NB4 (cell line): ENCODE measurements at regions not wholly inside any gene's neighbourhood (a gene's known extent, or its start where the extent isn't known, plus 50 kb on each side); places are given as distances from the start of the nearest gene placed in this dataset.

ENCODE experiments used
- DNase-seq: peaks from one replicate; pipeline ENCODE4 v3.0.0; 2010; ENCODE audit warnings: low read depth
- H3K4me3 ChIP-seq: one replicate; pipeline ENCODE4 v1.5.1; 2011; ENCODE audit warnings: mild to moderate bottlenecking, low read depth, low read length, moderate library complexity
- CTCF ChIP-seq: IDR thresholded peaks from one replicate; pipeline ENCODE4 v1.5.1; 2012; ENCODE audit warnings: low read depth, low read length
- MAX ChIP-seq: IDR thresholded peaks from 2 replicates; pipeline ENCODE4 v1.6.1; 2011; ENCODE audit warnings: low read depth, low read length
- MYC ChIP-seq: IDR thresholded peaks from 2 replicates; pipeline ENCODE4 v1.6.1; 2011; ENCODE audit warnings: low read depth, low read length
- POLR2A ChIP-seq: IDR thresholded peaks from 2 replicates; pipeline ENCODE4 v1.6.1; 2011; ENCODE audit warnings: mild to moderate bottlenecking; ENCODE audit not compliant: insufficient read length; ENCODE audit errors: extremely low read depth

GRCh38 chr2:22027345-22028005 lies 903.7 kb downstream of the TDRD15 start:
- DNase-seq = no peak
- H3K4me3 ChIP-seq = no peak overlapping the region
- TF ChIP-seq MYC (no peak), CTCF (no peak), MAX (no peak)

GRCh38 chr2:22035361-22035830 lies 911.6 kb downstream of the TDRD15 start:
- no peak overlapping the region for H3K4me3 ChIP-seq
- no peak for TF ChIP-seq MYC
- no peak for TF ChIP-seq POLR2A
- TF ChIP-seq MAX = no peak
- TF ChIP-seq CTCF = no peak
- DNase-seq = no peak

- no peak for TF ChIP-seq POLR2A
- TF ChIP-seq CTCF = no peak
- no peak for TF ChIP-seq MAX
- TF ChIP-seq MYC = no peak
- no peak for DNase-seq
- no peak overlapping the region for H3K4me3 ChIP-seq
These were observed 913.5 kb downstream of the TDRD15 start for GRCh38 chr2:22037274-22037673.

GRCh38 chr2:22043784-22044183 lies 920.0 kb downstream of the TDRD15 start:
- TF ChIP-seq MYC = no peak
- no peak for TF ChIP-seq POLR2A
- no peak for TF ChIP-seq MAX
- TF ChIP-seq CTCF = no peak
- no peak for DNase-seq
- H3K4me3 ChIP-seq = no peak overlapping the region

- H3K4me3 ChIP-seq = no peak overlapping the region
- no peak for TF ChIP-seq MAX
- TF ChIP-seq MYC = no peak
- no peak for TF ChIP-seq CTCF
- TF ChIP-seq POLR2A = no peak
- no peak for DNase-seq
These were observed 932.2 kb downstream of the TDRD15 start for GRCh38 chr2:22055784-22056620.
